Heart left ventricle (tissue), 13 donors: ENCODE measurements at regions not wholly inside any gene's neighbourhood (a gene's known extent, or its start where the extent isn't known, plus 50 kb on each side); places are given as distances from the start of the nearest gene placed in this dataset.

Source experiments
- CTCF ChIP-seq, 12 donors: fragments of 200-600 bp; sonication (generic) in 4 of 12; IDR thresholded peaks; one replicate each; pipeline versions ENCODE4 v1.5.0 to v1.8.0; 2018 to 2022; ENCODE audit warnings: antibody characterized with exemption in 12 of 12, mild to moderate bottlenecking in 5 of 12
- POLR2A ChIP-seq, 2 donors: fragments of 450-650 bp; IDR thresholded peaks; one replicate each; pipeline ENCODE4 v1.6.1; 2017; ENCODE audit warnings: antibody characterized with exemption in 2 of 2, mild to moderate bottlenecking in 2 of 2, moderate library complexity in 2 of 2
- donor health status: ischemic (EF 13 %, LVEDD 7.1; RV severe dilation, severe dysfunction).
- donor health status: DM: no; HTN: yes; CAD: no.
- donor health status: DM: no; HTN: no; CAD: no.
- donor health status: ischemic (EF 25% LVEDD 6.9; RV normal size, moderate dysfunction).
- donor health status: ischemic (EF 25% LVEDD 5.7; RV mildly dilated, moderate dysfunction).
- donor health status: ischemic (EF 35%, LVEDD 5.7; RV mildly dilated, moderate dysfunction).
- donor health status: nonischemic (EF 11% LVEDD 7.7; RV severe dilation, severe dysfunction).
- donor health status: DM: yes; HTN: yes; CAD: no.
- donor health status: PGD.
- donor health status: ischemic (EF 29% LVEDD 5.4; RV normal size, mild dysfunction).
- donor health status: nonischemic (EF 23%, LVEDD 6.1; RV moderate dilation, normal function).

- TF ChIP-seq CTCF (IDR thresholded peaks at IDR 0.05) (no peak), POLR2A (IDR thresholded peaks at IDR 0.05) (no peak)
These were observed 232.7 kb upstream of the KIAA1217 start for GRCh38 chr10:23976275-23976674.
